HG03460 (cell line): ENCODE measurements at regions not wholly inside any gene's neighbourhood (a gene's known extent, or its start where the extent isn't known, plus 50 kb on each side); places are given as distances from the start of the nearest gene placed in this dataset.
"Not testable (repeated sequence)": the region's sequence is repeated elsewhere in the genome, so short reads cannot be mapped to it uniquely, and the experiment has no call there.

Source experiments
- ATAC-seq: cut with Tn5 transposase; IDR thresholded peaks from one replicate; pipeline ENCODE4 v1.9.1; 2021; ENCODE audit not compliant: unreplicated experiment

GRCh38 chr6:15813698-15814097 lies 150.9 kb upstream of the DTNBP1 start:
- ATAC-seq: not testable (repeated sequence)

GRCh38 chr6:15811107-15811506 lies 148.3 kb upstream of the DTNBP1 start:
- ATAC-seq: no peak

GRCh38 chr6:15810618-15811017 lies 147.8 kb upstream of the DTNBP1 start:
- no peak for ATAC-seq

GRCh38 chr6:15809367-15809766 lies 146.5 kb upstream of the DTNBP1 start:
- no peak for ATAC-seq

- ATAC-seq: no peak
Measured at GRCh38 chr6:15804164-15805154, 141.6 kb upstream of the DTNBP1 start.

GRCh38 chr6:15802466-15802865 lies 139.6 kb upstream of the DTNBP1 start:
- no peak for ATAC-seq

GRCh38 chr6:15801912-15802311 lies 139.1 kb upstream of the DTNBP1 start:
- ATAC-seq: no peak

GRCh38 chr6:15800841-15801617 lies 138.2 kb upstream of the DTNBP1 start:
- no peak for ATAC-seq

GRCh38 chr6:15798533-15799255 lies 135.9 kb upstream of the DTNBP1 start:
- ATAC-seq: no peak

GRCh38 chr6:15796844-15797243 lies 134.0 kb upstream of the DTNBP1 start:
- no peak for ATAC-seq

- no peak for ATAC-seq
Measured at GRCh38 chr6:15796130-15796771, 133.4 kb upstream of the DTNBP1 start.

- no peak for ATAC-seq
Measured at GRCh38 chr6:15793826-15794225, 131.0 kb upstream of the DTNBP1 start.

GRCh38 chr6:15793288-15793687 lies 130.5 kb upstream of the DTNBP1 start:
- ATAC-seq: no peak

- ATAC-seq: no peak
Measured at GRCh38 chr6:15792842-15793241, 130.0 kb upstream of the DTNBP1 start.

GRCh38 chr6:15791448-15792181 lies 128.8 kb upstream of the DTNBP1 start:
- ATAC-seq: no peak

- ATAC-seq: no peak
Measured at GRCh38 chr6:15790116-15790515, 127.3 kb upstream of the DTNBP1 start.

- ATAC-seq: no peak
Measured at GRCh38 chr6:15786846-15787245, 124.0 kb upstream of the DTNBP1 start.

GRCh38 chr6:15783484-15783883 lies 120.7 kb upstream of the DTNBP1 start:
- ATAC-seq: no peak

- ATAC-seq: no peak
Measured at GRCh38 chr6:15781890-15782289, 119.1 kb upstream of the DTNBP1 start.

- ATAC-seq: no peak
Measured at GRCh38 chr6:15781333-15781732, 118.5 kb upstream of the DTNBP1 start.
